ENCODE measurements at regions not wholly inside any gene's neighbourhood (a gene's known extent, or its start where the extent isn't known, plus 50 kb on each side); places are given as distances from the start of the nearest gene placed in this dataset.

DNA sequence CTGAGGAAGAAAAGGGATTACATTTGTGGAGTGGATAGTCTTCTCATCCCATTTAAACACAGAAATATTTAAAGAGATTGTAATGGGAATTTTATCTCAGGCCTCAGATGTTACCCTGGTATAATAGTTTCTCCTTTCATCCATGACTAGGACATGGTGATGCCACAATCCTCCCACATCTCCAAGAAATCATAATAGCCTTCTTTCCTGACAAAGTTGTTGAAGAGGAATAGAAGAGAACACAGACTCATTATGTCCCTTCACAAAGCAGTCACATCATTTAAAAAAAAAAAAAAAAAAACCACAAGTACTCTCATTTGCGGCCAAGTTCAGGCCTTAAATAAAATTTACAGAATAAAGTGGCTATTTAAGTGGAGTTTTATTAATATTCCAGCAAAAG, 359.6 kb downstream of the DEPDC1B start:
- Histone ChIP-seq H3K56ac (ENCODE audit: insufficient read length, low read depth, low read length) (no peak overlapping the region), H4K91ac (ENCODE audit: insufficient read length, low read depth, low read length) (no peak overlapping the region), H3K23ac (ENCODE audit: insufficient read length, low read depth, low read length) (no peak overlapping the region), H3K9ac (ENCODE audit: extremely low read depth, insufficient read length, low read length) (no peak overlapping the region), H3K27ac (ENCODE audit: insufficient read length, low read depth, low read length) (no peak overlapping the region), H3K79me1 (ENCODE audit: insufficient read depth, low read depth, low read length, poor library complexity, severe bottlenecking) (no peaks in the 10 kb centered on the region), H4K8ac (replicated peaks; ENCODE audit: insufficient read length, low read depth, low read length) (no peak overlapping the region), H2BK120ac (ENCODE audit: low read depth, low read length, poor library complexity, severe bottlenecking) (no peak overlapping the region), H2AK5ac (ENCODE audit: insufficient read length, low read length) (no peak overlapping the region), H4K20me1 (ENCODE audit: control insufficient read depth, insufficient read depth, insufficient read length) (no peaks in the 10 kb centered on the region), H2AFZ (ENCODE audit: low read length) (no peak overlapping the region), H2BK5ac (ENCODE audit: insufficient read length, low read length) (no peak overlapping the region), H3K9me3 (ENCODE audit: control insufficient read depth, low read depth, low read length) (no peaks in the 10 kb centered on the region), H2BK12ac (ENCODE audit: insufficient read length, low read depth, low read length) (no peak overlapping the region), H2BK20ac (ENCODE audit: low read depth, low read length, poor library complexity, severe bottlenecking) (no peak overlapping the region), H3K79me2 (ENCODE audit: insufficient read depth, low read length) (no peaks in the 10 kb centered on the region; the same call in 1 of the 2 replicates), H2BK15ac (ENCODE audit: low read depth, low read length) (no peak overlapping the region), H3K14ac (ENCODE audit: insufficient read depth, low read length) (no peak overlapping the region), H4K5ac (ENCODE audit: insufficient read length, low read depth, low read length) (no peak overlapping the region), H3K23me2 (ENCODE audit: insufficient read length, low read depth, low read length, poor library complexity, severe bottlenecking) (no peaks in the 10 kb centered on the region), H3T11ph (ENCODE audit: low read length) (no peak overlapping the region), H3K4ac (ENCODE audit: low read depth, low read length) (no peak overlapping the region), H3K4me1 (ENCODE audit: insufficient read depth, low read length) (no peaks in the 10 kb centered on the region), H3K4me2 (ENCODE audit: insufficient read depth, insufficient read length, low read length) (no peak overlapping the region), H3K18ac (ENCODE audit: insufficient read length, low read depth, low read length) (no peak overlapping the region), H3K27me3 (ENCODE audit: insufficient read depth, low read length) (no peaks in the 10 kb centered on the region)
- no peaks in the 10 kb centered on the region; the same call in 1 of the 2 replicates for H3K27me3 Mint-ChIP-seq (ENCODE audit: low read depth)
- no peaks in the 10 kb centered on the region for H3K9me3 Mint-ChIP-seq
- WGBS (ENCODE audit: extremely low coverage, insufficient read length, low lambda C conversion rate), result no CpG with 5 or more reads among the region's 1 CpG
- H3K27ac Mint-ChIP-seq, result no peak overlapping the region
- H3K4me3 Mint-ChIP-seq, result no peak overlapping the region
- H3K4me1 Mint-ChIP-seq, result no peaks in the 10 kb centered on the region
- no peak for DNase-seq
- no peaks in the 10 kb centered on the region for H3K36me3 Mint-ChIP-seq (ENCODE audit: insufficient read depth in 1 of 3, low read depth in 3 of 3)
- TF ChIP-seq, protein P1, sequence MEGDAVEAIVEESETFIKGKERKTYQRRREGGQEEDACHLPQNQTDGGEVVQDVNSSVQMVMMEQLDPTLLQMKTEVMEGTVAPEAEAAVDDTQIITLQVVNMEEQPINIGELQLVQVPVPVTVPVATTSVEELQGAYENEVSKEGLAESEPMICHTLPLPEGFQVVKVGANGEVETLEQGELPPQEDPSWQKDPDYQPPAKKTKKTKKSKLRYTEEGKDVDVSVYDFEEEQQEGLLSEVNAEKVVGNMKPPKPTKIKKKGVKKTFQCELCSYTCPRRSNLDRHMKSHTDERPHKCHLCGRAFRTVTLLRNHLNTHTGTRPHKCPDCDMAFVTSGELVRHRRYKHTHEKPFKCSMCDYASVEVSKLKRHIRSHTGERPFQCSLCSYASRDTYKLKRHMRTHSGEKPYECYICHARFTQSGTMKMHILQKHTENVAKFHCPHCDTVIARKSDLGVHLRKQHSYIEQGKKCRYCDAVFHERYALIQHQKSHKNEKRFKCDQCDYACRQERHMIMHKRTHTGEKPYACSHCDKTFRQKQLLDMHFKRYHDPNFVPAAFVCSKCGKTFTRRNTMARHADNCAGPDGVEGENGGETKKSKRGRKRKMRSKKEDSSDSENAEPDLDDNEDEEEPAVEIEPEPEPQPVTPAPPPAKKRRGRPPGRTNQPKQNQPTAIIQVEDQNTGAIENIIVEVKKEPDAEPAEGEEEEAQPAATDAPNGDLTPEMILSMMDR (conservative IDR thresholded peaks at IDR 0.05), result no peak

Measured in H9 (cell line).